PC-9 (cell line): ENCODE measurements at regions not wholly inside any gene's neighbourhood (a gene's known extent, or its start where the extent isn't known, plus 50 kb on each side); places are given as distances from the start of the nearest gene placed in this dataset.
"Not testable (repeated sequence)": the region's sequence is repeated elsewhere in the genome, so short reads cannot be mapped to it uniquely, and the experiment has no call there.

ENCODE experiments used
- CTCF ChIP-seq: fragments of 200-600 bp; sonication (generic); conservative IDR thresholded peaks from 2 replicates; pipeline ENCODE4 v1.6.1; 2017; ENCODE audit warnings: mixed run types, antibody characterized with exemption, mild to moderate bottlenecking, moderate library complexity
- EZH2 ChIP-seq: fragments of 200-600 bp; sonication (generic); IDR thresholded peaks from 2 replicates; pipeline ENCODE4 v1.8.0; 2017; ENCODE audit warnings: antibody characterized with exemption, low read depth

GRCh38 chr3:10657339-10657738 is 152.0 kb upstream of the ATP2B2 start:
- not testable (repeated sequence) for TF ChIP-seq EZH2, CTCF
